Neural cell (in vitro differentiated cells): ENCODE measurements at regions not wholly inside any gene's neighbourhood (a gene's known extent, or its start where the extent isn't known, plus 50 kb on each side); places are given as distances from the start of the nearest gene placed in this dataset.

ENCODE experiments used
- CTCF ChIP-seq: fragments of 450-650 bp; IDR thresholded peaks from 2 replicates; pipeline ENCODE4 v1.5.1; 2014; ENCODE audit warnings: antibody characterized with exemption, mild to moderate bottlenecking, moderate library complexity; ENCODE audit not compliant: poor library complexity, severe bottlenecking
- EZH2 ChIP-seq: fragments of 200-600, 300-800 bp; shearing (Covaris generic), sonication (generic); IDR thresholded peaks from 2 replicates; pipeline ENCODE4 v1.6.1; 2014; ENCODE audit warnings: antibody characterized with exemption, low read length, borderline replicate concordance, mild to moderate bottlenecking; ENCODE audit not compliant: insufficient read depth, poor library complexity, severe bottlenecking
- POLR2AphosphoS5 ChIP-seq: IDR thresholded peaks from 2 replicates; pipeline ENCODE4 v1.6.1; 2012

GRCh38 chr6:33908025-33908424, 104.2 kb upstream of the MLN start:
- TF ChIP-seq CTCF (no peak), POLR2AphosphoS5 (no peak), EZH2 (no peak)
